Thyroid gland (tissue), 4 donors: ENCODE measurements at regions not wholly inside any gene's neighbourhood (a gene's known extent, or its start where the extent isn't known, plus 50 kb on each side); places are given as distances from the start of the nearest gene placed in this dataset.

Experiments used
- CTCF ChIP-seq, 6 experiments: fragments of 200-600 bp in 3 of 6; fragments of 450-650 bp in 3 of 6; sonication (generic) in 3 of 6; IDR thresholded peaks; one replicate each; pipeline ENCODE4 v1.5.1; 2016 to 2019; ENCODE audit warnings: antibody characterized with exemption in 6 of 6, mild to moderate bottlenecking in 2 of 6, inconsistent platforms in 1 of 6, moderate library complexity in 1 of 6
- POLR2A ChIP-seq, 2 donors: fragments of 450-650 bp; IDR thresholded peaks; one replicate each; pipeline ENCODE4 v1.6.1; 2017; ENCODE audit warnings: antibody characterized with exemption in 2 of 2, mild to moderate bottlenecking in 2 of 2, moderate library complexity in 1 of 2

DNA sequence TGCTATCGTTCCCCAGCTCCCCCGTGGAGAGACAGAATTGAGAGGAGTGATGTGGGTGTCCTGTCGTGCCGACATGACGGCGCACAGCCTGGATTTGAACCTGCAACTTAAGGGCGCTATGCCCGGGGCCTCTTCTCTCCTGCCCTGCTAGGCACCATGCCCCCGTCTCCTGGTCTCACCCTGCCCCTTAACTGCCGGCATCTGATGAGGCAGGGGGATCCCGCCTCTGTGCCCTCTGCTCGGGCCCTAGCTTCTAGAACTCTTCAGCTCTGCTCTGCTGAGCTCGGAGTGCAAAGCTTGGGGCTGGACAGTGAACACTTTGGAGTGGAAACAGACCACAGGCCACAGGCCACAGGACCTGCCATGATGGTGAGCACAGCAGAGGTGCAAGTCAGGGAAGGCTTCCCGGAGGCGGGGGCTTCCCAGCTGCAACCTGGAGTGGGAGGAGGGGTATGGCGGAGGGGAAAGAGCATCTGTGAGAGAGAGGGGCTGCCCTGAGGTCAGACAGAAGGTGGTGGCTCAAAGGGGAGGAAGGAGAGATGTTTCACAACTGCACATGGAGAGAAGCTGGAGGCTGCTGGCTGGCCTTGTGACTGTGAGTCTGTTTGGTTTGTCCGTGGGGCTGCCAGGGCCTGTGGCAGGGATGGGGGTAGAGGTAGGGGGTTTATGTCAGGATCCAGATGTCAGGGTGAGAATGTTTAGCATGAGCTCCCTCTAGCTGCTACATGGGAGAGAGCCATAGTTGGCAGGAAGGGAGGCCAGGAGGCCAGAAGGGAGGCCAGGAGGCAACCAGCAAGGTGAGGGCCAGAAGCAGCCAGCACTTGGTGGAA is 107.8 kb downstream of the CRLF3 start:
- TF ChIP-seq POLR2A (IDR thresholded peaks at IDR 0.05) (no peak), CTCF (IDR thresholded peaks at IDR 0.05) (no peak)
